Brain pericyte (primary cell): ENCODE measurements at regions not wholly inside any gene's neighbourhood (a gene's known extent, or its start where the extent isn't known, plus 50 kb on each side); places are given as distances from the start of the nearest gene placed in this dataset.

ENCODE experiments used
- DNase-seq: peaks from one replicate; pipeline ENCODE4 v3.0.0-alpha.2; 2012; ENCODE audit warnings: low read depth, low spot score

- no peak for DNase-seq
These were observed 195.9 kb downstream of the HS3ST3A1 start for GRCh38 chr17:13405807-13406206.

- DNase-seq, result no peak
These were observed 196.6 kb downstream of the HS3ST3A1 start for GRCh38 chr17:13405080-13405479.

GRCh38 chr17:13403982-13404946 is 197.5 kb downstream of the HS3ST3A1 start:
- no peak for DNase-seq

- no peak for DNase-seq
These were observed 201.2 kb downstream of the HS3ST3A1 start for GRCh38 chr17:13400491-13400890.

- no peak for DNase-seq
These were observed 202.9 kb downstream of the HS3ST3A1 start for GRCh38 chr17:13398853-13399252.

GRCh38 chr17:13398091-13398490 is 203.6 kb downstream of the HS3ST3A1 start:
- DNase-seq, result no peak

- no peak for DNase-seq
These were observed 205.9 kb downstream of the HS3ST3A1 start for GRCh38 chr17:13395862-13396261.

- DNase-seq, result peak; percentile 17
These were observed 206.4 kb downstream of the HS3ST3A1 start for GRCh38 chr17:13395346-13395745.

- no peak for DNase-seq
These were observed 207.7 kb downstream of the HS3ST3A1 start for GRCh38 chr17:13393841-13394710.

- DNase-seq, result no peak
These were observed 213.8 kb downstream of the HS3ST3A1 start for GRCh38 chr17:13387952-13388351.

- no peak for DNase-seq
These were observed 214.5 kb downstream of the HS3ST3A1 start for GRCh38 chr17:13387236-13387635.

GRCh38 chr17:13385481-13385911 is 216.2 kb downstream of the HS3ST3A1 start:
- DNase-seq, result no peak

- DNase-seq, result no peak
These were observed 217.1 kb downstream of the HS3ST3A1 start for GRCh38 chr17:13384626-13385025.

GRCh38 chr17:13378361-13378760 is 223.4 kb downstream of the HS3ST3A1 start:
- DNase-seq, result no peak

- no peak for DNase-seq
These were observed 227.3 kb downstream of the HS3ST3A1 start for GRCh38 chr17:13374203-13375143.

GRCh38 chr17:13372432-13372831 is 229.3 kb downstream of the HS3ST3A1 start:
- no peak for DNase-seq

GRCh38 chr17:13367154-13367553 is 234.6 kb downstream of the HS3ST3A1 start:
- no peak for DNase-seq

- no peak for DNase-seq
These were observed 236.4 kb downstream of the HS3ST3A1 start for GRCh38 chr17:13365331-13365730.

- no peak for DNase-seq
These were observed 238.0 kb downstream of the HS3ST3A1 start for GRCh38 chr17:13363771-13364170.

- DNase-seq, result no peak
These were observed 239.2 kb downstream of the HS3ST3A1 start for GRCh38 chr17:13362341-13363122.
